Right lobe of liver (tissue), 6 donors: ENCODE measurements at regions not wholly inside any gene's neighbourhood (a gene's known extent, or its start where the extent isn't known, plus 50 kb on each side); places are given as distances from the start of the nearest gene placed in this dataset.

ENCODE experiments used
- ATAC-seq, 4 donors: fragments of 200-7000 bp; cut with Tn5 transposase; one replicate each; pipeline ENCODE4 v1.9.1; 2020; ENCODE audit warnings: mild to moderate bottlenecking in 4 of 4, moderate library complexity in 4 of 4
- DNase-seq, 3 donors: peaks; one replicate each; pipeline ENCODE4 v3.0.0-alpha.2; 2020
- H3K27ac ChIP-seq, 3 donors: fragments of 200-600 bp; one replicate each; pipeline ENCODE4 v1.8.0; 2022
- H3K27me3 ChIP-seq, 2 donors: fragments of 200-600 bp; one replicate each; pipeline ENCODE4 v1.8.0; 2022
- H3K36me3 ChIP-seq, 4 donors: fragments of 200-600 bp; sonication (generic) in 1 of 4; one replicate each; pipeline versions ENCODE4 v1.5.1 to v1.8.0; 2017 to 2022; ENCODE audit warnings: control low read depth in 1 of 4
- H3K4me1 ChIP-seq, 4 donors: fragments of 200-600 bp; sonication (generic) in 1 of 4; one replicate each; pipeline versions ENCODE4 v1.5.1 to v1.8.0; 2017 to 2022; ENCODE audit warnings: control low read depth in 1 of 4
- H3K4me3 ChIP-seq, 3 donors: fragments of 200-600 bp; one replicate each; pipeline ENCODE4 v1.8.0; 2022
- H3K9me3 ChIP-seq, 4 donors: fragments of 200-600 bp; sonication (generic) in 1 of 4; one replicate each; pipeline versions ENCODE4 v1.5.1 to v1.8.0; 2017 to 2022; ENCODE audit warnings: control low read depth in 1 of 4
- CTCF ChIP-seq, 4 donors: fragments of 200-600 bp in 3 of 4; fragments of 450-650 bp in 1 of 4; IDR thresholded peaks; one replicate each; pipeline versions ENCODE4 v1.5.1 to v1.8.0; 2016 to 2022; ENCODE audit warnings: antibody characterized with exemption in 4 of 4, mild to moderate bottlenecking in 2 of 4
- POLR2A ChIP-seq: fragments of 450-650 bp; IDR thresholded peaks from one replicate; pipeline ENCODE4 v1.6.1; 2017; ENCODE audit warnings: antibody characterized with exemption, mild to moderate bottlenecking
- WGBS: methylation state at CpG from one replicate; pipeline ENCODE4 v1.1.6; 2018; ENCODE audit warnings: low coverage, low lambda C conversion rate; ENCODE audit not compliant: insufficient coverage; ENCODE audit errors: missing lambda C conversion rate; 5-methylcytosine and 5-hydroxymethylcytosine counted together
- intact Hi-C, 2 donors: fragments of 100-400 bp; cut with DNase I; formaldehyde crosslinking; loops; one replicate each; pipeline versions ENCODE4 v1.11.2 to v1.14.1; 2022
- donor health status: DM: no; HTN: yes; CAD: no.
- donor health status: DM: no; HTN: no; CAD: no.
- donor health status: DM: no; HTN: no; CAD: no.
- donor health status: DM: no; HTN: yes; CAD: no.
- donor health status: DM: no; HTN: yes; CAD: no.

- Histone ChIP-seq H3K27me3 (no peaks in the 10 kb centered on the region), H3K36me3 (no peaks in the 10 kb centered on the region), H3K9me3 (no peaks in the 10 kb centered on the region), H3K27ac (no peak overlapping the region), H3K4me3 (no peak overlapping the region), H3K4me1 (no peaks in the 10 kb centered on the region)
- DNase-seq (no peak), ATAC-seq (peak in 1 of 4 donors; percentile 34)
- TF ChIP-seq POLR2A (no peak), CTCF (IDR thresholded peaks at IDR 0.05) (no peak)
- intact Hi-C loops: no loop called here
- WGBS: 48% methylated on average over 3 of the region's 4 CpGs
These were observed 110.6 kb upstream of the SIRPA start for GRCh38 chr20:1784586-1784985.

GRCh38 chr20:1783245-1783644 lies 112.0 kb upstream of the SIRPA start:
- Histone ChIP-seq H3K27ac (no peak overlapping the region), H3K4me1 (no peaks in the 10 kb centered on the region), H3K27me3 (no peaks in the 10 kb centered on the region), H3K9me3 (no peaks in the 10 kb centered on the region), H3K4me3 (no peak overlapping the region), H3K36me3 (no peaks in the 10 kb centered on the region)
- DNase-seq (no peak), ATAC-seq (no peak)
- intact Hi-C loops: no loop called here
- no peak for TF ChIP-seq CTCF (IDR thresholded peaks at IDR 0.05)
- TF ChIP-seq POLR2A: no peak
- 45% methylated on average over 3 of the region's 4 CpGs for WGBS

- H3K27ac ChIP-seq: no peak overlapping the region
- H3K36me3 ChIP-seq: no peaks in the 10 kb centered on the region
- ATAC-seq: no peak
- intact Hi-C loops: no loop called here
- no peak overlapping the region for H3K4me3 ChIP-seq
- H3K4me1 ChIP-seq: no peaks in the 10 kb centered on the region
- H3K27me3 ChIP-seq: no peaks in the 10 kb centered on the region
- DNase-seq: no peak
- no peaks in the 10 kb centered on the region for H3K9me3 ChIP-seq
- no CpG with 5 or more reads among the region's 3 CpGs for WGBS
- TF ChIP-seq CTCF (IDR thresholded peaks at IDR 0.05) (no peak), POLR2A (no peak)
These were observed 113.0 kb upstream of the SIRPA start for GRCh38 chr20:1782181-1782580.

- TF ChIP-seq CTCF (IDR thresholded peaks at IDR 0.05): no peak
- TF ChIP-seq POLR2A: no peak
- 89% methylated on average over 5 of the region's 5 CpGs for WGBS
- no peak overlapping the region for H3K4me3 ChIP-seq
- H3K9me3 ChIP-seq: no peaks in the 10 kb centered on the region
- intact Hi-C loops: no loop called here
- peaks cover 0 to 12% (median 0%) of the 10 kb centered on the region in 4 donors for H3K4me1 ChIP-seq
- no peak overlapping the region for H3K27ac ChIP-seq
- DNase-seq (no peak), ATAC-seq (no peak)
- no peaks in the 10 kb centered on the region for H3K36me3 ChIP-seq
- no peaks in the 10 kb centered on the region for H3K27me3 ChIP-seq
These were observed 115.6 kb upstream of the SIRPA start for GRCh38 chr20:1779567-1779966.

GRCh38 chr20:1778338-1778737 lies 116.9 kb upstream of the SIRPA start:
- Histone ChIP-seq H3K4me1 (peaks cover 0 to 12% (median 0%) of the 10 kb centered on the region in 4 donors), H3K4me3 (no peak overlapping the region), H3K9me3 (no peaks in the 10 kb centered on the region), H3K36me3 (no peaks in the 10 kb centered on the region), H3K27me3 (no peaks in the 10 kb centered on the region), H3K27ac (no peak overlapping the region)
- intact Hi-C loops: no loop called here
- TF ChIP-seq POLR2A: no peak
- no peak for TF ChIP-seq CTCF (IDR thresholded peaks at IDR 0.05)
- ATAC-seq (no peak), DNase-seq (no peak)
- WGBS: 43% methylated on average over 3 of the region's 12 CpGs
